Astrocyte (in vitro differentiated cells and primary cell): ENCODE measurements at regions not wholly inside any gene's neighbourhood (a gene's known extent, or its start where the extent isn't known, plus 50 kb on each side); places are given as distances from the start of the nearest gene placed in this dataset.
A peak's percentile ranks its signal among the peaks of the same experiment; 100 is the strongest.

Experiments
- DNase-seq: peaks from one replicate; pipeline ENCODE4 v3.0.0-alpha.2; 2010; ENCODE audit warnings: low read depth
- FAIRE-seq: peaks from 2 replicates; lab custom pipeline; 2011; peaks lifted over from hg19 to GRCh38; lab: Jason Lieb, UNC
- H2AFZ ChIP-seq: 2 replicates; pipeline ENCODE4 v1.6.0; 2012; ENCODE audit warnings: low read depth, low read length, inconsistent platforms
- H3K27ac ChIP-seq: 2 replicates; pipeline ENCODE4 v1.5.1; 2011; ENCODE audit warnings: low read depth, low read length, inconsistent platforms
- H3K27me3 ChIP-seq: 2 replicates; pipeline ENCODE4 v1.6.0; 2011; ENCODE audit warnings: low read length, inconsistent platforms; ENCODE audit not compliant: insufficient read depth
- H3K36me3 ChIP-seq: 2 replicates; pipeline ENCODE4 v1.5.1; 2011; ENCODE audit warnings: low read length, inconsistent platforms; ENCODE audit not compliant: insufficient read depth
- H3K4me1 ChIP-seq: 2 replicates; pipeline ENCODE4 v1.5.1; 2011; ENCODE audit warnings: low read length, inconsistent platforms; ENCODE audit not compliant: insufficient read depth
- H3K4me2 ChIP-seq: 2 replicates; pipeline ENCODE4 v1.6.0; 2012; ENCODE audit warnings: low read length, inconsistent platforms
- H3K4me3 ChIP-seq: 2 replicates; pipeline ENCODE4 v1.5.1; 2011; ENCODE audit warnings: low read depth, mild to moderate bottlenecking, low read length, inconsistent platforms; ENCODE audit not compliant: insufficient read depth
- H3K79me2 ChIP-seq: 2 replicates; pipeline ENCODE4 v1.6.0; 2012; ENCODE audit warnings: mild to moderate bottlenecking, low read length, inconsistent platforms; ENCODE audit not compliant: insufficient read depth
- H3K9ac ChIP-seq: 2 replicates; pipeline ENCODE4 v1.6.0; 2012; ENCODE audit warnings: mild to moderate bottlenecking, low read length, inconsistent platforms
- H3K9me3 ChIP-seq: 2 replicates; pipeline ENCODE4 v1.5.1; 2012; ENCODE audit warnings: low read depth, mild to moderate bottlenecking, low read length, inconsistent platforms; ENCODE audit not compliant: insufficient read depth
- H4K20me1 ChIP-seq: 2 replicates; pipeline ENCODE4 v1.6.0; 2012; ENCODE audit warnings: low read length, inconsistent platforms; ENCODE audit not compliant: insufficient read depth
- H3K27ac Mint-ChIP-seq: one replicate; pipeline ENCODE4 v1.8.0; 2021; ENCODE audit warnings: mild to moderate bottlenecking, mixed read lengths; ENCODE audit not compliant: unreplicated experiment
- H3K27me3 Mint-ChIP-seq: one replicate; pipeline ENCODE4 v1.8.0; 2021; ENCODE audit warnings: low read depth, mixed read lengths; ENCODE audit not compliant: unreplicated experiment
- H3K36me3 Mint-ChIP-seq: one replicate; pipeline ENCODE4 v1.8.0; 2021; ENCODE audit warnings: low read depth, mixed read lengths; ENCODE audit not compliant: unreplicated experiment
- H3K4me1 Mint-ChIP-seq: one replicate; pipeline ENCODE4 v1.8.0; 2021; ENCODE audit warnings: low read depth, mixed read lengths; ENCODE audit not compliant: unreplicated experiment
- H3K4me3 Mint-ChIP-seq: one replicate; pipeline ENCODE4 v1.8.0; 2021; ENCODE audit warnings: mild to moderate bottlenecking, moderate library complexity, mixed read lengths; ENCODE audit not compliant: unreplicated experiment
- H3K9me3 Mint-ChIP-seq: one replicate; pipeline ENCODE4 v1.8.0; 2021; ENCODE audit warnings: mild to moderate bottlenecking, mixed read lengths; ENCODE audit not compliant: unreplicated experiment
- CTCF ChIP-seq: IDR thresholded peaks from 2 replicates; pipeline ENCODE4 v1.5.1; 2011; ENCODE audit warnings: low read depth, mild to moderate bottlenecking, inconsistent platforms, low read length, moderate library complexity; ENCODE audit not compliant: insufficient read depth
- EZH2 ChIP-seq: IDR thresholded peaks from 2 replicates; pipeline ENCODE4 v1.6.1; 2012; ENCODE audit warnings: mild to moderate bottlenecking, low read length, inconsistent platforms; ENCODE audit not compliant: insufficient read depth

DNA sequence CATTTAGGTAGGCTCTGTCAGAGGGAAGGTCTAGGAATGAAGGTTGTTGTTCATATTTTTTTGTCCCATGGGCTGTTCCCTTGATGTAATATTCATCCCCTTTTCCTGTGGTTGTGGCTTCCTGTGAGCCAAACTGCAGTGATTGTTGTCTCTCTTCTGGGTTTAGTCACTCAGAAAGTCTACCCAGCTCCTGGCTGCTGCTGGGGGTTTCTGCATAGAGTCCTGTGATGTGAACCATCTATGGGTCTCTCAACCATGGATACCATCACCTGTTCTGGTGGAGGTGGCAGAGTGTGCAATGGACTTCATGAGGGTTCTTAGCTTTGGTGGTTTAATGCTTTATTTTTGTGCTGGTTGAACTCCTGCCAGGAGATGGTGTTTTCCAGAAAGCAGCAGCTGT is 122.8 kb downstream of the ZC4H2 start:
- Histone ChIP-seq H3K4me3 (no peak overlapping the region), H3K9ac (no peak overlapping the region), H3K4me2 (no peak overlapping the region), H3K4me1 (no peaks in the 10 kb centered on the region), H3K27ac (no peak overlapping the region), H3K27me3 (no peaks in the 10 kb centered on the region), H4K20me1 (no peaks in the 10 kb centered on the region), H3K9me3 (no peaks in the 10 kb centered on the region), H2AFZ (no peak overlapping the region), H3K36me3 (no peaks in the 10 kb centered on the region), H3K79me2 (no peaks in the 10 kb centered on the region)
- Mint-ChIP-seq H3K9me3 (peaks cover 4% of the 10 kb centered on the region), H3K4me1 (no peaks in the 10 kb centered on the region), H3K4me3 (no peak overlapping the region), H3K27ac (no peak overlapping the region), H3K36me3 (no peaks in the 10 kb centered on the region), H3K27me3 (no peaks in the 10 kb centered on the region)
- TF ChIP-seq CTCF (no peak), EZH2 (no peak)
- FAIRE-seq (peak; percentile 37), DNase-seq (no peak)

DNA sequence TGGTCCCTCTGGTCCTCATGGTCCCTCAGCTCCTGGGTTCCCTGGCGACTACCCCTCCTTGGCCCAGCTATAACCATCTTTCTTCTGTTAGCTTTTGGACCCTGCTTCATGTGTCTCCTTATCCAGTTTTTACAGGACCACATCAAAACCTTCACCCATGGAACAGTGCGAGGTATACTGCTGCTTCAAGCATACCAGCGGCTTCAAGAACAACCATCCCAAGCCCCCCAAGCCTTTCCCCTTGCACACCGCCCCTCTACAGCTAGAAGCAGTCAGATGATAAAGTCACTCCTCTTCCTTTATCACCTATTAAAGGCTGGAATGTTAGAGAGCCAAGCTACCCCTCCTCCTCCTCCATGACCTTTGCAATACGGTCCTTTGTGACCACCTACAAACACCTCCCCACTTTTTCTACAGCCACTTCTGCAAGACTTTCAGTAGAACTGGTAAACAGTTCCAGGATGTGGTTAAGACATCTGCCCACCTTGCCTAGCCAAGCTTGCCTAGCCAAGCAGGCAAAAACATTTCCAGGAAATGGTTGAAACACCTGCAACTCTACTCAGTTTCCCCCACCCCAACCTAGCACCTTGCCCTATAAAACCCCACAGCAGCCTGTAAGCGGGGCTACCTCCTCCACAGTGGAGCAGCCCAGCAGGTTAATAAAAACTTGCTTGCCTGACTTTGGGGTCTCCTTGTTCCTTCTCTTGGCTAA is 125.7 kb downstream of the ZC4H2 start:
- H3K4me3 ChIP-seq = no peak overlapping the region
- Mint-ChIP-seq H3K27ac (no peak overlapping the region), H3K4me1 (no peaks in the 10 kb centered on the region), H3K9me3 (peaks cover 4% of the 10 kb centered on the region), H3K36me3 (no peaks in the 10 kb centered on the region), H3K4me3 (no peak overlapping the region), H3K27me3 (no peaks in the 10 kb centered on the region)
- no peak overlapping the region for H3K4me2 ChIP-seq
- H3K27ac ChIP-seq = no peak overlapping the region
- H2AFZ ChIP-seq = no peak overlapping the region
- H3K9me3 ChIP-seq = no peaks in the 10 kb centered on the region
- no peaks in the 10 kb centered on the region for H3K27me3 ChIP-seq
- no peaks in the 10 kb centered on the region for H3K79me2 ChIP-seq
- H3K4me1 ChIP-seq = no peaks in the 10 kb centered on the region
- H4K20me1 ChIP-seq = no peaks in the 10 kb centered on the region
- FAIRE-seq (no peak), DNase-seq (no peak)
- no peak overlapping the region for H3K9ac ChIP-seq
- no peaks in the 10 kb centered on the region for H3K36me3 ChIP-seq
- TF ChIP-seq CTCF (no peak), EZH2 (no peak)

DNA sequence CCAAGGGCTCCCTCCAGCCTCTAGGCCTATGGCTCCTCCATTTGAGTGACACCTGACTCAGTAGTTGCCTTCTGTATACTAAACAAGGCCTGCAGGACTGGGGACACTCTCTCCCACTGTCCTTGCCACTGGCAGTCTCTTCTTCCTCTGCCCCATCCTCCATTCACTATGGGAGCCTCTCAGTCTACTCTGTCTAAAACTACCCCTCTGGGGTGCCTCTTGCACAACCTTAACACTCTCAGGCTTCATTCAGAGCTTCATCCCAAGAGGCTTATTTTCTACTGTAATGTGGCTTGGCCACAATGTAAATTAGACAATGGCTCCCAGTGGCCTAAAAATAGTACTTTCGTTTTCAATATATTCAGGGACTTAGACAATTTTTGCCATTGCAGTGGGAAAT is 133.0 kb downstream of the ZC4H2 start:
- Histone ChIP-seq H3K9me3 (no peaks in the 10 kb centered on the region), H3K9ac (no peak overlapping the region), H2AFZ (no peak overlapping the region), H3K27ac (no peak overlapping the region), H3K79me2 (no peaks in the 10 kb centered on the region), H3K4me1 (no peaks in the 10 kb centered on the region), H4K20me1 (no peaks in the 10 kb centered on the region), H3K4me3 (no peak overlapping the region), H3K27me3 (no peaks in the 10 kb centered on the region), H3K4me2 (no peak overlapping the region), H3K36me3 (no peaks in the 10 kb centered on the region)
- Mint-ChIP-seq H3K4me1 (no peaks in the 10 kb centered on the region), H3K27ac (no peak overlapping the region), H3K9me3 (peaks cover 3% of the 10 kb centered on the region), H3K27me3 (no peaks in the 10 kb centered on the region), H3K4me3 (no peak overlapping the region), H3K36me3 (no peaks in the 10 kb centered on the region)
- FAIRE-seq = no peak
- TF ChIP-seq CTCF (no peak), EZH2 (no peak)
- DNase-seq = no peak
